H9 (cell line): ENCODE measurements at regions not wholly inside any gene's neighbourhood (a gene's known extent, or its start where the extent isn't known, plus 50 kb on each side); places are given as distances from the start of the nearest gene placed in this dataset.

Source experiments
- DNase-seq: peaks from one replicate; pipeline ENCODE4 v3.0.0-alpha.2; 2017
- H2AFZ ChIP-seq: one replicate; pipeline ENCODE4 v1.6.1; 2013; ENCODE audit warnings: mild to moderate bottlenecking, low read length, control low read depth, moderate library complexity
- H2AK5ac ChIP-seq: 2 replicates; pipeline ENCODE4 v1.6.1; 2013; ENCODE audit warnings: low read length, control low read depth, mixed read lengths; ENCODE audit not compliant: insufficient read length
- H2BK120ac ChIP-seq: one replicate; pipeline ENCODE4 v1.6.1; 2013; ENCODE audit warnings: low read depth, mild to moderate bottlenecking, low read length, control low read depth, inconsistent platforms; ENCODE audit not compliant: poor library complexity, severe bottlenecking
- H2BK12ac ChIP-seq: 2 replicates; pipeline ENCODE4 v1.6.1; 2013; ENCODE audit warnings: low read length, control low read depth, mixed read lengths, low read depth; ENCODE audit not compliant: insufficient read length
- H2BK15ac ChIP-seq: 2 replicates; pipeline ENCODE4 v1.6.1; 2013; ENCODE audit warnings: low read depth, low read length, control low read depth
- H2BK20ac ChIP-seq: one replicate; pipeline ENCODE4 v1.6.1; 2013; ENCODE audit warnings: low read depth, mild to moderate bottlenecking, low read length, control low read depth, inconsistent platforms; ENCODE audit not compliant: poor library complexity, severe bottlenecking
- H2BK5ac ChIP-seq: 2 replicates; pipeline ENCODE4 v1.6.1; 2013; ENCODE audit warnings: low read length, control low read depth, mixed read lengths; ENCODE audit not compliant: insufficient read length
- H3K14ac ChIP-seq: 2 replicates; pipeline ENCODE4 v1.6.1; 2013; ENCODE audit warnings: low read length, control low read depth; ENCODE audit not compliant: insufficient read depth
- H3K18ac ChIP-seq: 2 replicates; pipeline ENCODE4 v1.6.1; 2013; ENCODE audit warnings: low read depth, mild to moderate bottlenecking, mixed read lengths, low read length, control low read depth; ENCODE audit not compliant: insufficient read length
- H3K23ac ChIP-seq: 2 replicates; pipeline ENCODE4 v1.6.1; 2013; ENCODE audit warnings: low read length, control low read depth, mixed read lengths, low read depth; ENCODE audit not compliant: insufficient read length
- H3K23me2 ChIP-seq: 2 replicates; pipeline ENCODE4 v1.6.1; 2013; ENCODE audit warnings: low read depth, mild to moderate bottlenecking, mixed read lengths, low read length, control low read depth; ENCODE audit not compliant: insufficient read length, poor library complexity, severe bottlenecking
- H3K27ac ChIP-seq: 2 replicates; pipeline ENCODE4 v1.5.1; 2013; ENCODE audit warnings: low read length, control low read depth, mixed read lengths, low read depth; ENCODE audit not compliant: insufficient read length
- H3K27me3 ChIP-seq: 2 replicates; pipeline ENCODE4 v1.6.1; 2013; ENCODE audit warnings: low read length, control low read depth, inconsistent platforms; ENCODE audit not compliant: insufficient read depth
- H3K4ac ChIP-seq: 2 replicates; pipeline ENCODE4 v1.6.1; 2013; ENCODE audit warnings: low read depth, mild to moderate bottlenecking, control low read depth, inconsistent platforms, low read length, moderate library complexity
- H3K4me1 ChIP-seq: 2 replicates; pipeline ENCODE4 v1.6.1; 2013; ENCODE audit warnings: low read length, control low read depth, inconsistent platforms; ENCODE audit not compliant: insufficient read depth
- H3K4me2 ChIP-seq: 2 replicates; pipeline ENCODE4 v1.6.1; 2013; ENCODE audit warnings: low read length, control low read depth, mixed read lengths; ENCODE audit not compliant: insufficient read length, insufficient read depth
- H3K56ac ChIP-seq: 2 replicates; pipeline ENCODE4 v1.6.1; 2013; ENCODE audit warnings: low read depth, mild to moderate bottlenecking, mixed read lengths, low read length, control low read depth; ENCODE audit not compliant: insufficient read length
- H3K79me1 ChIP-seq: 2 replicates; pipeline ENCODE4 v1.6.1; 2013; ENCODE audit warnings: low read depth, mild to moderate bottlenecking, moderate library complexity, low read length, control low read depth, inconsistent platforms; ENCODE audit not compliant: insufficient read depth, poor library complexity, severe bottlenecking
- H3K79me2 ChIP-seq: 2 replicates; pipeline ENCODE4 v1.6.1; 2013; ENCODE audit warnings: low read length, control low read depth, inconsistent platforms; ENCODE audit not compliant: insufficient read depth
- H3K9ac ChIP-seq: 2 replicates; pipeline ENCODE4 v1.6.1; 2013; ENCODE audit warnings: low read length, control low read depth, mixed read lengths; ENCODE audit not compliant: insufficient read length; ENCODE audit errors: extremely low read depth
- H3K9me3 ChIP-seq: one replicate; pipeline ENCODE4 v1.6.1; 2013; ENCODE audit warnings: low read depth, low read length, inconsistent platforms; ENCODE audit not compliant: control insufficient read depth
- H3T11ph ChIP-seq: one replicate; pipeline ENCODE4 v1.6.1; 2013; ENCODE audit warnings: mild to moderate bottlenecking, low read length, control low read depth, inconsistent platforms
- H4K20me1 ChIP-seq: one replicate; pipeline ENCODE4 v1.6.1; 2013; ENCODE audit not compliant: control insufficient read depth, insufficient read length, insufficient read depth
- H4K5ac ChIP-seq: 2 replicates; pipeline ENCODE4 v1.6.1; 2013; ENCODE audit warnings: low read depth, mild to moderate bottlenecking, mixed read lengths, low read length, control low read depth; ENCODE audit not compliant: insufficient read length
- H4K8ac ChIP-seq: replicated peaks from 2 replicates; pipeline ENCODE4 v1.6.1; 2013; ENCODE audit warnings: low read length, control low read depth, mixed read lengths, low read depth; ENCODE audit not compliant: insufficient read length
- H4K91ac ChIP-seq: 2 replicates; pipeline ENCODE4 v1.6.1; 2013; ENCODE audit warnings: low read depth, mild to moderate bottlenecking, moderate library complexity, mixed read lengths, low read length, control low read depth; ENCODE audit not compliant: insufficient read length
- H3K27ac Mint-ChIP-seq, 3 experiments: 2 replicates in 2 of 3; 3 replicates in 1 of 3; pipeline ENCODE4 v1.8.0; 2020 to 2021; ENCODE audit warnings: mixed read lengths in 3 of 3, mild to moderate bottlenecking in 1 of 3, moderate library complexity in 1 of 3
- H3K27me3 Mint-ChIP-seq: 2 replicates; pipeline ENCODE4 v1.8.0; 2021; ENCODE audit warnings: low read depth, mild to moderate bottlenecking, moderate library complexity, mixed read lengths
- H3K36me3 Mint-ChIP-seq, 3 experiments: 2 replicates in 2 of 3; 3 replicates in 1 of 3; pipeline ENCODE4 v1.8.0; 2020 to 2021; ENCODE audit warnings: low read depth in 3 of 3, mixed read lengths in 3 of 3; ENCODE audit not compliant: insufficient read depth in 1 of 3
- H3K4me1 Mint-ChIP-seq, 2 experiments: 2 replicates each; pipeline ENCODE4 v1.8.0; 2020; ENCODE audit warnings: mixed read lengths in 2 of 2
- H3K4me3 Mint-ChIP-seq, 2 experiments: 2 replicates in 1 of 2; 3 replicates in 1 of 2; pipeline ENCODE4 v1.8.0; 2020 to 2021; ENCODE audit warnings: mild to moderate bottlenecking in 2 of 2, mixed read lengths in 2 of 2, moderate library complexity in 1 of 2
- H3K9me3 Mint-ChIP-seq, 2 experiments: 2 replicates in 1 of 2; 3 replicates in 1 of 2; pipeline ENCODE4 v1.8.0; 2020; ENCODE audit warnings: mild to moderate bottlenecking in 2 of 2, mixed read lengths in 2 of 2, moderate library complexity in 1 of 2
- TF ChIP-seq, protein P1 (sequence below): fragments of 200-600 bp; sonication (generic); conservative IDR thresholded peaks from 3 replicates; pipeline ENCODE4 v1.8.0; 2021; ENCODE audit warnings: antibody characterized with exemption, mild to moderate bottlenecking

DNA sequence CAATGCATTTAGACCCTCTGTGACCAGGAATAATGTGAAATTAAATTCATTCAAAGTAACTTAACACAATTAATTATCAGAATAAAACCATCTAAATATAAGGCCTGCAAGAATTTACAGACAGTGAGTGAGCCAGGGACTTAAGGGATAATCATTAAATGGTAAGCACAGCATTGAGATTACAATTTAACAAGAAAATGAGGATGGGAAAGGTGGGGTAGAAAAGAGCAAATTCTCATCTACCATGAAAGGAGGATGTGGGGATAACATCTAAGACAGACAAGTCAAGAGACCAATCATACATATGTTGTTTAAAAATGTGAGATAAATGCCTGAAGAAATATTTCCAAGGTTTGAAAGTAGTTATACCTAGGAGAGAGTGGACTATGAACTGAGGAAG is 259.3 kb upstream of the NT5C1B start:
- no peak overlapping the region for H3T11ph ChIP-seq
- H4K8ac ChIP-seq, result no peak overlapping the region
- no peaks in the 10 kb centered on the region for H3K79me2 ChIP-seq
- H3K9ac ChIP-seq, result no peak overlapping the region
- H3K27me3 ChIP-seq, result no peaks in the 10 kb centered on the region
- no peak overlapping the region for H3K56ac ChIP-seq
- no peaks in the 10 kb centered on the region for H3K9me3 Mint-ChIP-seq
- no peak overlapping the region for H2BK120ac ChIP-seq
- H3K4me3 Mint-ChIP-seq, result no peak overlapping the region
- H3K14ac ChIP-seq, result no peak overlapping the region
- H2BK20ac ChIP-seq, result no peak overlapping the region
- H3K4me1 ChIP-seq, result peaks cover 5% of the 10 kb centered on the region; the same call in 1 of the 2 replicates
- no peak overlapping the region for H2BK5ac ChIP-seq
- H3K27ac Mint-ChIP-seq, result no peak overlapping the region
- no peaks in the 10 kb centered on the region for H3K36me3 Mint-ChIP-seq
- H3K23ac ChIP-seq, result no peak overlapping the region
- H3K4ac ChIP-seq, result no peak overlapping the region
- H3K27ac ChIP-seq, result no peak overlapping the region
- TF ChIP-seq, protein P1, sequence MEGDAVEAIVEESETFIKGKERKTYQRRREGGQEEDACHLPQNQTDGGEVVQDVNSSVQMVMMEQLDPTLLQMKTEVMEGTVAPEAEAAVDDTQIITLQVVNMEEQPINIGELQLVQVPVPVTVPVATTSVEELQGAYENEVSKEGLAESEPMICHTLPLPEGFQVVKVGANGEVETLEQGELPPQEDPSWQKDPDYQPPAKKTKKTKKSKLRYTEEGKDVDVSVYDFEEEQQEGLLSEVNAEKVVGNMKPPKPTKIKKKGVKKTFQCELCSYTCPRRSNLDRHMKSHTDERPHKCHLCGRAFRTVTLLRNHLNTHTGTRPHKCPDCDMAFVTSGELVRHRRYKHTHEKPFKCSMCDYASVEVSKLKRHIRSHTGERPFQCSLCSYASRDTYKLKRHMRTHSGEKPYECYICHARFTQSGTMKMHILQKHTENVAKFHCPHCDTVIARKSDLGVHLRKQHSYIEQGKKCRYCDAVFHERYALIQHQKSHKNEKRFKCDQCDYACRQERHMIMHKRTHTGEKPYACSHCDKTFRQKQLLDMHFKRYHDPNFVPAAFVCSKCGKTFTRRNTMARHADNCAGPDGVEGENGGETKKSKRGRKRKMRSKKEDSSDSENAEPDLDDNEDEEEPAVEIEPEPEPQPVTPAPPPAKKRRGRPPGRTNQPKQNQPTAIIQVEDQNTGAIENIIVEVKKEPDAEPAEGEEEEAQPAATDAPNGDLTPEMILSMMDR, result no peak
- no peak overlapping the region for H2BK15ac ChIP-seq
- H3K18ac ChIP-seq, result no peak overlapping the region
- no peak overlapping the region for H2AFZ ChIP-seq
- H2BK12ac ChIP-seq, result no peak overlapping the region
- no peak overlapping the region for H2AK5ac ChIP-seq
- no peak for DNase-seq
- H3K23me2 ChIP-seq, result no peaks in the 10 kb centered on the region
- no peak overlapping the region for H3K4me2 ChIP-seq
- H3K4me1 Mint-ChIP-seq, result peaks cover 7 to 12% of the 10 kb centered on the region in 2 experiments
- no peak overlapping the region for H4K5ac ChIP-seq
- no peaks in the 10 kb centered on the region for H3K79me1 ChIP-seq
- H3K9me3 ChIP-seq, result no peaks in the 10 kb centered on the region
- H4K20me1 ChIP-seq, result no peaks in the 10 kb centered on the region
- H4K91ac ChIP-seq, result no peak overlapping the region
- peaks cover 4% of the 10 kb centered on the region for H3K27me3 Mint-ChIP-seq
